ENCODE measurements at regions not wholly inside any gene's neighbourhood (a gene's known extent, or its start where the extent isn't known, plus 50 kb on each side); places are given as distances from the start of the nearest gene placed in this dataset.

DNA sequence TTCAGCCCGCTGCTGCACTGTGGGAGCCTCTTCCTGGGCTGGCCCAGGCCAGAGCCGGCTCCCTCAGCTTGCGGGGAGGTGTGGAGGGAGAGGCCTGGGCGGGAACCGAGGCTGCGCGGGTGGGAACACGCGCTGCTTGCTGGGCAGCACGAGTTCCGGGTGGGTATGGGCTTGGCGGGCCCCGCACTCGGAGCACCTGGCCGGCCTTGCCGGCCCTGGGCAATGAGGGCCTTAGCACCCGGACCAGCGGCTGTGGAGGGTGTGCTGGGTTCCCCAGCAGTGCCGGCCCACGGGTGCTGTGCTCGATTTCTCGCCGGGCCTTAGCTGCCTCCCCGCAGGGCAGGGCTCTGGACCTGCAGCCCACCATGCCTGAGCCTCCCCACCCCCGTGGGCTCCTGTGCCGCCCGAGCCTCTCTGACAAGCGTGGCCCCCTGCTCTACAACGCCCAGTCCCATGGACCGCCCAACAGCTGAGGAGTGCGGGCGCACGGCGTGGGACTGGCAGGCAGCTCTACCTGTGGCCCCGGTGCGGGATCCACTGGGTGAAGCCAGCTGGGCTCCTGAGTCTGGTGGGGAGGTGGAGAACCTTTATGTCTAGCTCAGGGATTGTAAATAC, 1366.4 kb upstream of the NUDT12 start:
- POLR2A ChIA-PET = no interaction called here
- TF ChIP-seq ZNF221 (tag by site-specific recombination; IDR thresholded peaks at IDR 0.05; ENCODE audit: borderline replicate concordance) (no peak), ZNF561 (tag by site-specific recombination; IDR thresholded peaks at IDR 0.05; ENCODE audit: borderline replicate concordance) (no peak), ZNF174 (tag by site-specific recombination; IDR thresholded peaks at IDR 0.05) (no peak), GLI2 (tag by site-specific recombination; IDR thresholded peaks at IDR 0.05; ENCODE audit: borderline replicate concordance, low read depth) (no peak), ZNF473 (tag by site-specific recombination; IDR thresholded peaks at IDR 0.05) (no peak), SP2 (tag by site-specific recombination; IDR thresholded peaks at IDR 0.05) (no peak), ZNF747 (tag by site-specific recombination; IDR thresholded peaks at IDR 0.05) (no peak), ZNF768 (tag by site-specific recombination; IDR thresholded peaks at IDR 0.05) (no peak), ZNF391 (tag by site-specific recombination; IDR thresholded peaks at IDR 0.05; ENCODE audit: borderline replicate concordance, low read depth) (no peak), BCL11A (tag by site-specific recombination; IDR thresholded peaks at IDR 0.05; ENCODE audit: low read depth) (no peak), ZBTB7A (tag by site-specific recombination; IDR thresholded peaks at IDR 0.05; ENCODE audit: low read depth) (no peak), ZNF426 (tag by site-specific recombination; IDR thresholded peaks at IDR 0.05) (no peak), ZSCAN23 (tag by site-specific recombination; IDR thresholded peaks at IDR 0.05) (no peak), BCL11B (tag by site-specific recombination; IDR thresholded peaks at IDR 0.05; ENCODE audit: low read depth) (no peak)
- TF ChIP-seq, protein P1, sequence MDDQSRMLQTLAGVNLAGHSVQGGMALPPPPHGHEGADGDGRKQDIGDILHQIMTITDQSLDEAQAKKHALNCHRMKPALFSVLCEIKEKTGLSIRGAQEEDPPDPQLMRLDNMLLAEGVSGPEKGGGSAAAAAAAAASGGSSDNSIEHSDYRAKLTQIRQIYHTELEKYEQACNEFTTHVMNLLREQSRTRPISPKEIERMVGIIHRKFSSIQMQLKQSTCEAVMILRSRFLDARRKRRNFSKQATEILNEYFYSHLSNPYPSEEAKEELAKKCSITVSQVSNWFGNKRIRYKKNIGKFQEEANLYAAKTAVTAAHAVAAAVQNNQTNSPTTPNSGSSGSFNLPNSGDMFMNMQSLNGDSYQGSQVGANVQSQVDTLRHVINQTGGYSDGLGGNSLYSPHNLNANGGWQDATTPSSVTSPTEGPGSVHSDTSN (CRISPR knock-in tag; IDR thresholded peaks at IDR 0.05) = no peak
- TF ChIP-seq, protein P2, sequence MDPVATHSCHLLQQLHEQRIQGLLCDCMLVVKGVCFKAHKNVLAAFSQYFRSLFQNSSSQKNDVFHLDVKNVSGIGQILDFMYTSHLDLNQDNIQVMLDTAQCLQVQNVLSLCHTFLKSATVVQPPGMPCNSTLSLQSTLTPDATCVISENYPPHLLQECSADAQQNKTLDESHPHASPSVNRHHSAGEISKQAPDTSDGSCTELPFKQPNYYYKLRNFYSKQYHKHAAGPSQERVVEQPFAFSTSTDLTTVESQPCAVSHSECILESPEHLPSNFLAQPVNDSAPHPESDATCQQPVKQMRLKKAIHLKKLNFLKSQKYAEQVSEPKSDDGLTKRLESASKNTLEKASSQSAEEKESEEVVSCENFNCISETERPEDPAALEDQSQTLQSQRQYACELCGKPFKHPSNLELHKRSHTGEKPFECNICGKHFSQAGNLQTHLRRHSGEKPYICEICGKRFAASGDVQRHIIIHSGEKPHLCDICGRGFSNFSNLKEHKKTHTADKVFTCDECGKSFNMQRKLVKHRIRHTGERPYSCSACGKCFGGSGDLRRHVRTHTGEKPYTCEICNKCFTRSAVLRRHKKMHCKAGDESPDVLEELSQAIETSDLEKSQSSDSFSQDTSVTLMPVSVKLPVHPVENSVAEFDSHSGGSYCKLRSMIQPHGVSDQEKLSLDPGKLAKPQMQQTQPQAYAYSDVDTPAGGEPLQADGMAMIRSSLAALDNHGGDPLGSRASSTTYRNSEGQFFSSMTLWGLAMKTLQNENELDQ (tag by site-specific recombination; IDR thresholded peaks at IDR 0.05; ENCODE audit: low read depth) = no peak
- TF ChIP-seq, protein P3, sequence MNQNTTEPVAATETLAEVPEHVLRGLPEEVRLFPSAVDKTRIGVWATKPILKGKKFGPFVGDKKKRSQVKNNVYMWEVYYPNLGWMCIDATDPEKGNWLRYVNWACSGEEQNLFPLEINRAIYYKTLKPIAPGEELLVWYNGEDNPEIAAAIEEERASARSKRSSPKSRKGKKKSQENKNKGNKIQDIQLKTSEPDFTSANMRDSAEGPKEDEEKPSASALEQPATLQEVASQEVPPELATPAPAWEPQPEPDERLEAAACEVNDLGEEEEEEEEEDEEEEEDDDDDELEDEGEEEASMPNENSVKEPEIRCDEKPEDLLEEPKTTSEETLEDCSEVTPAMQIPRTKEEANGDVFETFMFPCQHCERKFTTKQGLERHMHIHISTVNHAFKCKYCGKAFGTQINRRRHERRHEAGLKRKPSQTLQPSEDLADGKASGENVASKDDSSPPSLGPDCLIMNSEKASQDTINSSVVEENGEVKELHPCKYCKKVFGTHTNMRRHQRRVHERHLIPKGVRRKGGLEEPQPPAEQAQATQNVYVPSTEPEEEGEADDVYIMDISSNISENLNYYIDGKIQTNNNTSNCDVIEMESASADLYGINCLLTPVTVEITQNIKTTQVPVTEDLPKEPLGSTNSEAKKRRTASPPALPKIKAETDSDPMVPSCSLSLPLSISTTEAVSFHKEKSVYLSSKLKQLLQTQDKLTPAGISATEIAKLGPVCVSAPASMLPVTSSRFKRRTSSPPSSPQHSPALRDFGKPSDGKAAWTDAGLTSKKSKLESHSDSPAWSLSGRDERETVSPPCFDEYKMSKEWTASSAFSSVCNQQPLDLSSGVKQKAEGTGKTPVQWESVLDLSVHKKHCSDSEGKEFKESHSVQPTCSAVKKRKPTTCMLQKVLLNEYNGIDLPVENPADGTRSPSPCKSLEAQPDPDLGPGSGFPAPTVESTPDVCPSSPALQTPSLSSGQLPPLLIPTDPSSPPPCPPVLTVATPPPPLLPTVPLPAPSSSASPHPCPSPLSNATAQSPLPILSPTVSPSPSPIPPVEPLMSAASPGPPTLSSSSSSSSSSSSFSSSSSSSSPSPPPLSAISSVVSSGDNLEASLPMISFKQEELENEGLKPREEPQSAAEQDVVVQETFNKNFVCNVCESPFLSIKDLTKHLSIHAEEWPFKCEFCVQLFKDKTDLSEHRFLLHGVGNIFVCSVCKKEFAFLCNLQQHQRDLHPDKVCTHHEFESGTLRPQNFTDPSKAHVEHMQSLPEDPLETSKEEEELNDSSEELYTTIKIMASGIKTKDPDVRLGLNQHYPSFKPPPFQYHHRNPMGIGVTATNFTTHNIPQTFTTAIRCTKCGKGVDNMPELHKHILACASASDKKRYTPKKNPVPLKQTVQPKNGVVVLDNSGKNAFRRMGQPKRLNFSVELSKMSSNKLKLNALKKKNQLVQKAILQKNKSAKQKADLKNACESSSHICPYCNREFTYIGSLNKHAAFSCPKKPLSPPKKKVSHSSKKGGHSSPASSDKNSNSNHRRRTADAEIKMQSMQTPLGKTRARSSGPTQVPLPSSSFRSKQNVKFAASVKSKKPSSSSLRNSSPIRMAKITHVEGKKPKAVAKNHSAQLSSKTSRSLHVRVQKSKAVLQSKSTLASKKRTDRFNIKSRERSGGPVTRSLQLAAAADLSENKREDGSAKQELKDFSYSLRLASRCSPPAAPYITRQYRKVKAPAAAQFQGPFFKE (tag by site-specific recombination; IDR thresholded peaks at IDR 0.05; ENCODE audit: borderline replicate concordance) = no peak
- TF ChIP-seq, protein P4, sequence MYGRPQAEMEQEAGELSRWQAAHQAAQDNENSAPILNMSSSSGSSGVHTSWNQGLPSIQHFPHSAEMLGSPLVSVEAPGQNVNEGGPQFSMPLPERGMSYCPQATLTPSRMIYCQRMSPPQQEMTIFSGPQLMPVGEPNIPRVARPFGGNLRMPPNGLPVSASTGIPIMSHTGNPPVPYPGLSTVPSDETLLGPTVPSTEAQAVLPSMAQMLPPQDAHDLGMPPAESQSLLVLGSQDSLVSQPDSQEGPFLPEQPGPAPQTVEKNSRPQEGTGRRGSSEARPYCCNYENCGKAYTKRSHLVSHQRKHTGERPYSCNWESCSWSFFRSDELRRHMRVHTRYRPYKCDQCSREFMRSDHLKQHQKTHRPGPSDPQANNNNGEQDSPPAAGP (tag by site-specific recombination; IDR thresholded peaks at IDR 0.05) = no peak

More for the DNA sequence above, 1366.4 kb upstream of the NUDT12 start:
- Histone ChIP-seq H3K36me3 (ENCODE audit: control insufficient read depth in 2 of 2, insufficient read depth in 1 of 2, low read length in 2 of 2) (no peaks in the 10 kb centered on the region), H3K4me1 (ENCODE audit: control insufficient read depth, insufficient read depth, low read length) (no peaks in the 10 kb centered on the region), H3K9me3 (ENCODE audit: control insufficient read depth, insufficient read depth, low read depth, low read length) (no peaks in the 10 kb centered on the region), H3K4me3 (ENCODE audit: low read depth, low read length) (no peak overlapping the region), H3K27ac (ENCODE audit: extremely low read depth, low read depth, low read length) (no peak overlapping the region)
- CTCF ChIA-PET = no interaction called here

All from HEK293 (cell line).